ENCODE measurements at regions not wholly inside any gene's neighbourhood (a gene's known extent, or its start where the extent isn't known, plus 50 kb on each side); places are given as distances from the start of the nearest gene placed in this dataset.

DNA sequence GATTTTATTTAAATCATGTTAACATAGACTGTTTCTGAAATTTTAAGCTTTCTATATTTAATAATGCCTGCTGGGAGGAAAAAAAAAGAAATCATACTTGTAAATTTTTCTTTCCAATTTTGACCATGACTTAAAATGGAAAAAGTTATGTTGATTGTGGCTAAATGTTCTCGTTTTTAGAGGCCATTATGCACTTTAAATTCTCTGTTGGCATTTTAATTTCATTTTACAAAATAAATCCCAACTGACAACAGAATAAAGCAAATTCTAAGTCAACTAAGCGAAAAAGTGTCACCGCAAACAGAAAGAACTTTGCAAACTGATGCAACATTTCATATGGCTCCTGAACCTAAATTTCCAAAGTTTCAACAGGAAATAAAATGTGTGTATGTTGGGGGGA, 74.8 kb upstream of the G2E3 start:
- H3K27me3 ChIP-seq (replicated peaks; ENCODE audit: insufficient read depth, low read depth, low read length, poor library complexity) = peaks cover 42% of the 10 kb centered on the region

GRCh38 chr14:30484976-30485375, 74.0 kb upstream of the G2E3 start:
- H3K27me3 ChIP-seq (replicated peaks; ENCODE audit: insufficient read depth, low read depth, low read length, poor library complexity) = peaks cover 47% of the 10 kb centered on the region
- no peak overlapping the region for H3K27ac ChIP-seq (ENCODE audit: low read depth, low read length, poor library complexity, severe bottlenecking)
- no peak for DNase-seq (ENCODE audit: low spot score)
- TF ChIP-seq EZH2 (IDR thresholded peaks at IDR 0.05; ENCODE audit: borderline replicate concordance, low read depth, low read length, poor library complexity, severe bottlenecking) = no peak
- TF ChIP-seq, protein P1, sequence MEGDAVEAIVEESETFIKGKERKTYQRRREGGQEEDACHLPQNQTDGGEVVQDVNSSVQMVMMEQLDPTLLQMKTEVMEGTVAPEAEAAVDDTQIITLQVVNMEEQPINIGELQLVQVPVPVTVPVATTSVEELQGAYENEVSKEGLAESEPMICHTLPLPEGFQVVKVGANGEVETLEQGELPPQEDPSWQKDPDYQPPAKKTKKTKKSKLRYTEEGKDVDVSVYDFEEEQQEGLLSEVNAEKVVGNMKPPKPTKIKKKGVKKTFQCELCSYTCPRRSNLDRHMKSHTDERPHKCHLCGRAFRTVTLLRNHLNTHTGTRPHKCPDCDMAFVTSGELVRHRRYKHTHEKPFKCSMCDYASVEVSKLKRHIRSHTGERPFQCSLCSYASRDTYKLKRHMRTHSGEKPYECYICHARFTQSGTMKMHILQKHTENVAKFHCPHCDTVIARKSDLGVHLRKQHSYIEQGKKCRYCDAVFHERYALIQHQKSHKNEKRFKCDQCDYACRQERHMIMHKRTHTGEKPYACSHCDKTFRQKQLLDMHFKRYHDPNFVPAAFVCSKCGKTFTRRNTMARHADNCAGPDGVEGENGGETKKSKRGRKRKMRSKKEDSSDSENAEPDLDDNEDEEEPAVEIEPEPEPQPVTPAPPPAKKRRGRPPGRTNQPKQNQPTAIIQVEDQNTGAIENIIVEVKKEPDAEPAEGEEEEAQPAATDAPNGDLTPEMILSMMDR (conservative IDR thresholded peaks at IDR 0.05; ENCODE audit: low read depth, low read length) = no peak
- BruUV-seq (replicated peaks) = no TSS peak
- intact Hi-C loops (cut with micrococcal nuclease; ENCODE audit: unreplicated experiment) = no loop called here
- no peaks in the 10 kb centered on the region for H3K9me3 ChIP-seq (ENCODE audit: low read depth, low read length, poor library complexity, severe bottlenecking)
- ChIA-PET CTCF (no interaction called here), POLR2A (ENCODE audit: low non-redundant PET) (no interaction called here)
- H3K4me3 ChIP-seq (ENCODE audit: low read depth, low read length, poor library complexity, severe bottlenecking) = no peak overlapping the region
- no peaks in the 10 kb centered on the region for H3K36me3 ChIP-seq (ENCODE audit: insufficient read depth, low read length, poor library complexity, severe bottlenecking)
- H3K4me1 ChIP-seq (ENCODE audit: insufficient read depth, low read length, poor library complexity, severe bottlenecking) = no peaks in the 10 kb centered on the region

More for the DNA sequence above, 74.8 kb upstream of the G2E3 start:
- DNase-seq (ENCODE audit: low spot score) = no peak
- Histone ChIP-seq H3K27ac (ENCODE audit: low read depth, low read length, poor library complexity, severe bottlenecking) (no peak overlapping the region), H3K9me3 (ENCODE audit: low read depth, low read length, poor library complexity, severe bottlenecking) (no peaks in the 10 kb centered on the region), H3K36me3 (ENCODE audit: insufficient read depth, low read length, poor library complexity, severe bottlenecking) (no peaks in the 10 kb centered on the region), H3K4me3 (ENCODE audit: low read depth, low read length, poor library complexity, severe bottlenecking) (no peak overlapping the region), H3K4me1 (ENCODE audit: insufficient read depth, low read length, poor library complexity, severe bottlenecking) (no peaks in the 10 kb centered on the region)
- BruUV-seq (replicated peaks) = no TSS peak
- CTCF ChIA-PET = no interaction called here
- intact Hi-C loops (cut with micrococcal nuclease; ENCODE audit: unreplicated experiment) = no loop called here
- POLR2A ChIA-PET (ENCODE audit: low non-redundant PET) = no interaction called here
- TF ChIP-seq, protein P1 (conservative IDR thresholded peaks at IDR 0.05; ENCODE audit: low read depth, low read length) = no peak
- no peak for TF ChIP-seq EZH2 (IDR thresholded peaks at IDR 0.05; ENCODE audit: borderline replicate concordance, low read depth, low read length, poor library complexity, severe bottlenecking)

GRCh38 chr14:30496852-30497251, 62.1 kb upstream of the G2E3 start:
- no peaks in the 10 kb centered on the region for H3K36me3 ChIP-seq (ENCODE audit: insufficient read depth, low read length, poor library complexity, severe bottlenecking)
- no peak overlapping the region for H3K4me3 ChIP-seq (ENCODE audit: low read depth, low read length, poor library complexity, severe bottlenecking)
- CTCF ChIA-PET = no interaction called here
- H3K27ac ChIP-seq (ENCODE audit: low read depth, low read length, poor library complexity, severe bottlenecking) = no peak overlapping the region
- H3K9me3 ChIP-seq (ENCODE audit: low read depth, low read length, poor library complexity, severe bottlenecking) = no peaks in the 10 kb centered on the region
- POLR2A ChIA-PET (ENCODE audit: low non-redundant PET) = no interaction called here
- no peak for DNase-seq (ENCODE audit: low spot score)
- BruUV-seq (replicated peaks) = no TSS peak
- peaks cover 66% of the 10 kb centered on the region for H3K27me3 ChIP-seq (replicated peaks; ENCODE audit: insufficient read depth, low read depth, low read length, poor library complexity)
- no peak for TF ChIP-seq EZH2 (IDR thresholded peaks at IDR 0.05; ENCODE audit: borderline replicate concordance, low read depth, low read length, poor library complexity, severe bottlenecking)
- TF ChIP-seq, protein P1 (conservative IDR thresholded peaks at IDR 0.05; ENCODE audit: low read depth, low read length) = no peak
- no peaks in the 10 kb centered on the region for H3K4me1 ChIP-seq (ENCODE audit: insufficient read depth, low read length, poor library complexity, severe bottlenecking)
- intact Hi-C loops (cut with micrococcal nuclease; ENCODE audit: unreplicated experiment) = no loop called here
